Right kidney (tissue), 1 donor: ENCODE measurements at regions not wholly inside any gene's neighbourhood (a gene's known extent, or its start where the extent isn't known, plus 50 kb on each side); places are given as distances from the start of the nearest gene placed in this dataset.

Source experiments
- DNase-seq: peaks from one replicate; pipeline ENCODE4 v3.0.0-alpha.2; 2016

DNA sequence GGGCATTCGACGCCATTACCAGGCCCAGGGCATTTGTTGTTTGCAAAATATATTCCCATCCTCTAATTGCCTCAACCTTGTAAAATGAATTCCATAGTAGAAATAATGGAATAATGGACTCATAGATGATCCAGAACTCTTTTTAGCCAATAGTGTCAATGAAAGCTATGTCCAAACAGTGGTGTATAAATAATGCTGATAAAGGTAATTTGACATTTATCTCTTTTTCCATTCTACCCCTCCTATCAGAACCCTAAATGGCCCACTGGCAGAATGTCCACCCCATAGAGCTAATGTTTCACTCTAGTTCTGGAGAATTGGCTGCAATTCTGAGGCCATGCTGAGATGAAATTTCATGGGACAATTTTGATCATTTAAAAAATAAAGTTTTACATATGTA is 76.4 kb upstream of the DLX6 start:
- DNase-seq: no peak

DNA sequence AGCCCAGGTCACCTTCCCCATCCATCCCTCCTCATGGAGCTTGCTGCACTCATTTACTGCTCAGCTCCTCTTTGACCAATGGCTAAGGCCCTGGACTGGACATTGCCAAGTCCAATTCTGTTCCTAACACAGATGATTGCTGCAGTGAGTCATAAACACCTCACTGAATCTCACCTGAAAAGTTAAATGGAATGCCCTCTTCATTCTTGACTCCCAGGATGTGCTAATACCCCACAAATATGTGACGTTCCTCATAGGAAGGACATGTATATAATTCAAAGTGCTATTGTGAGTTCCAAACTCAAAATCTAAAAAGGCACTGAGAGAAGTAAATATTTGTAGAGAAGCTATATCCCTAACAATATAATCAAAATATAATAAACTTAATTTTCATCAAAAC is 73.5 kb upstream of the DLX6 start:
- no peak for DNase-seq

DNA sequence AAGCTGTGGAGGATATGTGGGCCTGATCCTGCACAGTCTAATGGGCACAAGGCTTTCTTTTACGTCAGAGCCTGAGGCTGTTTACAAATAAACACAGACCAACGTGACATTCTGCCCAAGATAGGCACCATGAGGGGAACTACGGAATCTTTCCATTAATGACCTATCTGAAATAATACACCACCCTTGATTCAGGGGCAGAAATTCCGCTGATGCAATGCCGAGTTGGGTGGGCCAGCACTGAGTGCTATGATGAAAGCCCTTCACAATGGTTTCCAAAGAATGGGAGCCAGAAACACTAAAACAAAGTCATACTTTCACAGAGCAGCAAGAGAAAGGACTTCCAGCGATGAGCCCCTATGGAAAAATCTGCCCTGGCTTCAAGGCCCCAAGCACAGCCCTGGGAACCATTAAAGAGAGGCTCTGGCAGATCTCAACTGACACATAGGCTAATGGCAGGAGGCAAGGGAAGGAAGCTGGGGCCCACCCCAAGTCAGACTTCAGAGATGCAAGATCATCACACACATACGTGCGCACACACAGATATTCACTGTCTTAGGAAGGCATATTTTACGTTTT is 72.2 kb upstream of the DLX6 start:
- DNase-seq: no peak

DNA sequence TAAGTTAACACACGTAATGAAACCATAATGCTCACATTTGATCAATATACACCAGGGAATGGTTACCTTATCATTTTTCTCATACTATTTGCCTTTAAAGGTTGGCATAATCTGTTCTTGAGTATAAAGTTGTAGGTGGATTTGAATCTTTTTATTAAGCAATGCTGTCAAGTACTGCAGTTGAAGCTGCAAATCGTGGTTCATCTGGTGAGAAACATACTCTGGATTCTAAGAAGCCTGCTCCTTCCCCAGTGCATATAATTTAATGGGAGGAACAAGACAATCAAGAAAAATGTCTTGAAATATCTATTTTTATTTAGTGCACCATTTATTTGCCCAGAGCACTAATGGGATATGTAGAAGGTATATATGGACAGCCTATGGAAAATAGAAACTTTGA is 68.7 kb upstream of the DLX6 start:
- DNase-seq: no peak

DNA sequence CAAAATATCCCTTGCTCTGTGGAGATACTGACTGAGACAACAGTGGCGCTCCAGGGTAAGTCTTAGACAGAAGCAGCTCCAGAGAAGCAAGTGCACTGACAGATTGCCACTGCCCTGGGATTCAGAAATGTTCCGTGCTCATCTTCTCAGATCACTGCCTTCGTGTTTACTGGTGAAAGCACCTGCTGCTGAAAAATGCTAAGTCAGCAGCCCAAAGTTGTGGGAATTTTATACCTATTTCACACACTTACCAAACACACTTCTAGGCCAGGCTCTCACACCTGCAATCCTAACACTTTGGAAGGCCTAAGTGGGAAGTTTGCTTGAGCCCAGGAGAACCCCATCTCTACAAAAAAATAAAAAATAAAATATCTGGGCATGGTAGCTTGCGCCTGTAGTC is 63.2 kb upstream of the DLX6 start:
- no peak for DNase-seq

DNA sequence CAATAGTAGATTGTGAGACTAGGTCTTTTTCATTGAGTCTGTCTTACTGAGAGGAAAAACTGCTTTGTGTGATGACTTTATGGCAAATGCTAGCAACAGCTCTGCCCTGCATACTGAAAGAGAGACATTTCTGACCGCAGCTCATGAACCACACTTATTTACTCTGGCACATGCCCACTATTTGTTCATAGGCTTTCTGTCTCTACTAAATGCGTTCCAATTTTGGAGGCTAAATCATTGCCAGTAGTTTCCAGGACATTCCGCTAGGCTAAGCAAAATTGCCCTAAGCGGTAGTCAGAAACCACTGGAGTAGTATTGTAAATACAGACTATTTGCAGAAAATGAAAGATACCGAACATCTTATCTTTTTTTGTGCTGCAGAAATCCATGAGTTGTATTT is 55.6 kb upstream of the DLX6 start:
- no peak for DNase-seq

DNA sequence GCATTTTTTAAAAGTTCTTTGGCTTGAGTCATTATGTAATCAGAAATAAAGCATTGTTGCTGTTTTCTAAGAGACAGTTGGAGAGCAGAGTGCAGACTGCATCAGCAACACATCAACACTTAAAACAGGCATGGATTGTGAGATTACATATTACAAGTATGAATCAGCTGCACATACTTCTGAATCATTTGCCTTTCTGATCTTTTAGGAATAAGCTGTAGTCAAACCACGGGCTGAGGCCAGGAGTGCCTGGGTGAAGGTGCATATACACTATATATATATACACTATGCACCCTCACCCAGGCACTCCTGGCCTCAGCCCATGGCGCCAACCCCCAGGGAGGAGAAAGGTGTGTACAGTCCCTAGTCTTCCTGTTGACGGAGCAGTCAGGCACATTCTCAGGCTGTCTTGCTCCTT is 52.4 kb upstream of the DLX6 start:
- no peak for DNase-seq

DNA sequence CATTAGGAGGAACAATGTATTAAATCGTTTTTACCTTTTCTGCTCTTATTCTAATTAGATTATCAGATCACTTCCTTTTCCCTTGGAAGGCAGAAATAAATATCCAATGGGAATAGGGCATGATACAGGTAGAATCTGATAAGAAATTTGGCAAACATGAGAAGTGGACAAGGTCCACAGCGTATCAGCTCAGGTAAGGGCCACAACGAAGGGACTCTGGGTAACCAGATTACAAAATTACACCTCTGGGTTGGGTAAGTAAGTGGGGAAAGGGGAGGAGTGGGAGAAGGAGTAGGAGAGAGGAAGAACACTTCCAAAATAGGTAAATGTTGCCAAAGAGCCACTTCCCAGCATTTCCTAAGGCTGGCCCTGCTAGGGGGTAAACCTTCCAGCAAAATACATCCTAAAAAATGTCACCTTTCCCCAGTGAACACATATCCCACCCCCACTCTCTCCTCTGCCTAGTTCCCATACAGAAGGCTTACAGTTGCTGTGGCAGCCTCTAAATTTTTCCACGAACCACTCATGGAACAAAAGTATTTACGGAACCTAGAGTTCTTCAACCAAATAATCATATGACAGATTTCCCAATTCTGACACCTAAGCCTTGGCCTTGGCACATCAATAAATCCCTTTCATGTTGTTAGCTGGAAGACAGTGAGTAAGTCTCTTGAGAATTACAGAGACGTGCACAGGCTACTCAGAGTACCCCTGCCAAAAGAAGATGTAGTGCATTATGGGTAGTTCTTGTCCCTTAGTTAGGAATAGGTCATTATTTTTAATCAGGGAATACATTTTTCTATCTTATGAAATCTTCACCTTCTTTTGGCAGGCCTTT is 51.5 kb upstream of the DLX6 start:
- DNase-seq: no peak
